Psoas muscle (tissue), 7 donors: ENCODE measurements at regions not wholly inside any gene's neighbourhood (a gene's known extent, or its start where the extent isn't known, plus 50 kb on each side); places are given as distances from the start of the nearest gene placed in this dataset.
"Not testable (repeated sequence)": the region's sequence is repeated elsewhere in the genome, so short reads cannot be mapped to it uniquely, and the experiment has no call there.

Source experiments
- ATAC-seq, 4 donors: fragments of 200-7000 bp; cut with Tn5 transposase; one replicate each; pipeline ENCODE4 v1.9.1; 2020; ENCODE audit warnings: moderate library complexity in 3 of 4, mild to moderate bottlenecking in 2 of 4
- DNase-seq, 2 donors: peaks; one replicate each; pipeline ENCODE4 v3.0.0-alpha.2; 2020
- H3K27ac ChIP-seq: fragments of 200-600 bp; one replicate; pipeline ENCODE4 v1.8.0; 2022
- H3K27me3 ChIP-seq, 3 donors: fragments of 200-600 bp in 1 of 3; one replicate each; pipeline versions ENCODE4 v1.6.1 to v1.8.0; 2013 to 2022; ENCODE audit warnings: low read length in 2 of 3, mild to moderate bottlenecking in 2 of 3, moderate library complexity in 1 of 3; ENCODE audit not compliant: insufficient read depth in 3 of 3
- H3K36me3 ChIP-seq, 2 donors: fragments of 200-600 bp in 1 of 2; one replicate each; pipeline versions ENCODE4 v1.6.1 to v1.8.0; 2013 to 2022; ENCODE audit warnings: low read depth in 1 of 2, mild to moderate bottlenecking in 1 of 2, moderate library complexity in 1 of 2; ENCODE audit not compliant: insufficient read depth in 1 of 2
- H3K4me1 ChIP-seq: fragments of 200-600 bp; one replicate; pipeline ENCODE4 v1.8.0; 2022
- H3K4me3 ChIP-seq: fragments of 200-600 bp; one replicate; pipeline ENCODE4 v1.8.0; 2022; ENCODE audit warnings: mild to moderate bottlenecking
- H3K9me3 ChIP-seq: fragments of 200-600 bp; one replicate; pipeline ENCODE4 v1.8.0; 2022
- WGBS, 3 donors: extraction: QIAGEN DNeasy Blood & Tissue Kit; methylation state at CpG; one replicate each; pipeline versions ENCODE4 v1.1.6 to v1.1.7; 2013; 5-methylcytosine and 5-hydroxymethylcytosine counted together
- intact Hi-C, 2 donors: fragments of 100-400 bp; cut with DNase I; formaldehyde crosslinking; loops; one replicate each; pipeline versions ENCODE4 v1.11.0 to v1.14.2; 2022
- TF ChIP-seq, protein P1 (sequence below): fragments of 200-600 bp; IDR thresholded peaks from one replicate; pipeline ENCODE4 v1.8.0; 2022; ENCODE audit warnings: antibody characterized with exemption
- donor health status: healthy with polysubstance abuse.
- donor health status: DM: no; HTN: no; CAD: no; lungs with moderate emphysema.
- donor health status: Bipolar disorder and iron deficiency.
- donor health status: healthy.
- donor health status: DM: yes; HTN: yes; CAD: no.
- donor health status: DM: no; HTN: no; CAD: no.
- donor health status: DM: yes; HTN: yes; CAD: no.

DNA sequence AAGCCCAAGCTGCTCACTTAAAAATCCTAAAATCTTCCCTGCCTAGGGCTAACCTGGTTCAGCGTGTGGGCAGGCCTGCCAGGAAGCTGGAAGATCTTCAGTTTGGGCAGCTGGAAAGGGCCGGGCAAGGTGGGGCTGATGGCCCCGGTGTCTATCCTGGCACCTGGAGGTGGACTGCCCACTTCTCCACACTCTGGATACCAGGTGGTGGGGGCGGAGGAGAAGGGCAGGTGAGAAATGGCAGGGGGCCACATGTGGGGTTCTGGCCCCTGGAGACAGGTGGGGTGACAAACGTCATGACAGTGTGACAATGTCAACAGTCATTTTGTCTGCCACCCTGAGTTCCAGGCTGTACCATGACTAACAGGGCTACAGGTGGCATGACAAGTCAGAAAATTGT is 78.5 kb upstream of the C16orf82 start:
- 66 to 68% (median 67%) methylated on average over 5 of the region's 5 CpGs for WGBS, 3 donors
- intact Hi-C loops, result no loop called here

DNA sequence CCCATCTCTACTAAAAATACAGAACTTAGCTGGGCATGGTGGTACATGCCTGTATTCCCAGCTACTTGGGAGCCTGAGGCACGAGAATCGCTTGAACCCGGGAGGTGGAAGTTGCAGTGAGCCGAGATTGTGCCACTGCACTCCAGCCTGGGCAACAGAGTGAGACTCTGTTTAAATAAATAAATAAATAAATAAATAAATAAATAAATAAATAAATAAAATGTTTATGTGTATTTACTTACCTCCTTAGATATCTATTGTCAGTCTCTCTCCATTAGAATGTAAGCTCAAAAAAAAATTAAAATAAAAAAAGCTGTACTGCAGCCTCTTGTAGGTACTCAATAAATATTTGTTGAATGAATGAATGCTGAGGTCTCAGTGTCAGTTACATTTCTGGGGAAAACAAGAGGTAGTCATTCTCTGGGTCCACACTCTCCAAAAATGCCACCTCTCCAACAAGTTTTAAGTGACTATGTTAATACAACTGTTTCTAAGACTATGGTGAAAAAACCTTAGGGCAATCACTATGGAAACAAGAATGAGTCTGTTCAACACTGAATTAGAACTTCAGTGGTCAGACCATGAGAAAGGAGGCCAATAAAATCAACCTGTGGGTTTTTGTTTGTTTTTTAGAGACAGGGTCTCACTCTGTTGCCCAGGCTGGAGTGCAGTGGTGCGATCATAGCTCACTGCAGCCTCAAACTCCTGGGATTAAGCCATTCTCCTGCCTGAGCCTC is 76.2 kb upstream of the C16orf82 start:
- DNase-seq, H3K4me3 ChIP-seq, H3K4me1 ChIP-seq, intact Hi-C loops, H3K27me3 ChIP-seq, ATAC-seq, H3K9me3 ChIP-seq, H3K36me3 ChIP-seq, H3K27ac ChIP-seq: not testable (repeated sequence)
- WGBS, 3 donors, result 89 to 94% (median 93%) methylated on average over 5 of the region's 5 CpGs

More for the DNA sequence above, 78.5 kb upstream of the C16orf82 start:
- no peak overlapping the region for H3K4me3 ChIP-seq
- ATAC-seq (no peak), DNase-seq (no peak)
- H3K36me3 ChIP-seq, result no peaks in the 10 kb centered on the region
- no peaks in the 10 kb centered on the region for H3K4me1 ChIP-seq
- H3K9me3 ChIP-seq, result no peaks in the 10 kb centered on the region
- no peak overlapping the region for H3K27ac ChIP-seq
- TF ChIP-seq, protein P1, sequence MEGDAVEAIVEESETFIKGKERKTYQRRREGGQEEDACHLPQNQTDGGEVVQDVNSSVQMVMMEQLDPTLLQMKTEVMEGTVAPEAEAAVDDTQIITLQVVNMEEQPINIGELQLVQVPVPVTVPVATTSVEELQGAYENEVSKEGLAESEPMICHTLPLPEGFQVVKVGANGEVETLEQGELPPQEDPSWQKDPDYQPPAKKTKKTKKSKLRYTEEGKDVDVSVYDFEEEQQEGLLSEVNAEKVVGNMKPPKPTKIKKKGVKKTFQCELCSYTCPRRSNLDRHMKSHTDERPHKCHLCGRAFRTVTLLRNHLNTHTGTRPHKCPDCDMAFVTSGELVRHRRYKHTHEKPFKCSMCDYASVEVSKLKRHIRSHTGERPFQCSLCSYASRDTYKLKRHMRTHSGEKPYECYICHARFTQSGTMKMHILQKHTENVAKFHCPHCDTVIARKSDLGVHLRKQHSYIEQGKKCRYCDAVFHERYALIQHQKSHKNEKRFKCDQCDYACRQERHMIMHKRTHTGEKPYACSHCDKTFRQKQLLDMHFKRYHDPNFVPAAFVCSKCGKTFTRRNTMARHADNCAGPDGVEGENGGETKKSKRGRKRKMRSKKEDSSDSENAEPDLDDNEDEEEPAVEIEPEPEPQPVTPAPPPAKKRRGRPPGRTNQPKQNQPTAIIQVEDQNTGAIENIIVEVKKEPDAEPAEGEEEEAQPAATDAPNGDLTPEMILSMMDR, result no peak
- no peaks in the 10 kb centered on the region for H3K27me3 ChIP-seq

DNA sequence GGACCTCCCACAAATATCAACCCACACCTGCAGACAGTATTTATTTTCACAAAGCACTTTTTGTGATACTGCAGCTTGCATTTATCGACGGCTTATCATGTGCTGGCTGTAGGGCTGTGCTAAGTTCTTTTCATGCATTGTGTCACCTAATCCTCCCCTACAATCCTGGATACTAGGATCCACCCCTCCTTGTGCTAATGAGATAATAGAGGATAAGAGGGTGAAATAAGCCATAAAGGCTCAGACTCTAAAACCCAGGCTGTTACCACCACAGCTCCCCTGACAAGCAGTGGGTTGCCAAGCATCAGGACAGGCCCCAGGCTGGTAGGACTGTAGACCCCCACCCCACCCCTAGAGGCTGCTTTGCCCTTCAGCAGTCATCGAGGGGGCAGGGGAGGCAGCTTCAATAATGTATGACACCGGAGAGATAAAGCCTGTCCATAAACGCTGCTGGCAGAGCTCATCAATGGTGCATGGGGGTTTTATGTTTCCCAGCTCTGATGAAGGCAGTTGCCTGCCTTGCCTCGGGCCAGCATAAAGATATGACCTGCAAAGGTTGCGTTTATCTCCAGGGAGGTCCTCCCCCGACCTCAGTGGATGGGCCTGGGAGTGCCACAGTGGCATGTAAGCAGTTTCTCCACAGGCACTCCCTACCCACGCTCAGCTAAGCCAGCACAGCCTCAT is 73.9 kb upstream of the C16orf82 start:
- ATAC-seq (no peak), DNase-seq (no peak)
- 38 to 48% (median 45%) methylated on average over 9 of the region's 9 CpGs for WGBS, 3 donors
- Histone ChIP-seq H3K36me3 (no peaks in the 10 kb centered on the region), H3K27ac (no peak overlapping the region), H3K4me1 (no peaks in the 10 kb centered on the region), H3K4me3 (no peak overlapping the region), H3K9me3 (no peaks in the 10 kb centered on the region), H3K27me3 (no peaks in the 10 kb centered on the region)
- intact Hi-C loops, result no loop called here
- TF ChIP-seq, protein P1, result no peak

DNA sequence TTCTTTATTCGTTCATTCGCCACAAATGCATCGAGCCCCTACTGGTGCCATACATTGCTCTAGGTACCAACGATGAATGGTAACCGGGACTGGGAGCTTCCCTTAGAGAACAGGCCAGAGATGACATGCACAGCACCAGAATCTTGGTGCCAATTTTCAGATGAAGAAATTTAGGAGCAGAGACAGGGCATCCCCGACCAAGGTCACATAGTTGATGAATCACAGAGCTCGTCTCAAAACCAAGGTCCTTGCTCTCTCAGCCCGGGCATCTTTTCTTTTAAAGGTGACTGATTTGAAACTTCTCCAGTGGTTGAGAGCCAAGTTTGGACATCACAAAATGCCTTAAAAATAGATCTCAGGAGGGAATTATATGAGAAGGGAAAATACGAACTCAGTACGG is 73.2 kb upstream of the C16orf82 start:
- ATAC-seq (no peak), DNase-seq (no peak)
- 49 to 68% (median 54%) methylated on average over 10 of the region's 10 CpGs for WGBS, 3 donors
- intact Hi-C loops, result no loop called here
- no peaks in the 10 kb centered on the region for H3K9me3 ChIP-seq
- H3K27ac ChIP-seq, result no peak overlapping the region
- peaks cover 0 to 1% (median 0%) of the 10 kb centered on the region in 3 donors for H3K27me3 ChIP-seq
- TF ChIP-seq, protein P1, result no peak
- H3K4me1 ChIP-seq, result no peaks in the 10 kb centered on the region
- H3K4me3 ChIP-seq, result no peak overlapping the region
- no peaks in the 10 kb centered on the region for H3K36me3 ChIP-seq

DNA sequence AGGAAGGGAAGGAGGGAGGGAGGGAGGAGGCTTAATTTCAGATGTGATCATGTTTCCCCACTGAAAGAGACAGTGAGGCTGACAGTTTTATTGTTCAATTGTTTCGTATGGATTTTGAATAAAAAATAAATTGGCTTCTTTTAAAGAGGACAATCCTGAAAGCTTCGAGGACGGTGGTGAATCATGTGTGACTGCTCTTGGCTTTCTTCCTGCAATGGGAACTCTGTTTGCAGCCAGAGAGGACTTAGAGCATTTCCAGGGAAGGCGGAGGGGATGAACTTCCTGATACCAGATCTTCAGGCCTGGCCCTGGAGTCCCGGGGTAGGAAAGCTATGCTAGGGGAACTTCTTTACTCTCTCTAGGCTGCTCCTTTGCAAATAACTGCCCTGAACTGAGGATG is 72.8 kb upstream of the C16orf82 start:
- WGBS, 3 donors, result 6 to 11% (median 7%) methylated on average over 5 of the region's 5 CpGs
- ATAC-seq, result no peak
- H3K4me3 ChIP-seq, result no peak overlapping the region
- H3K4me1 ChIP-seq, result no peaks in the 10 kb centered on the region
- H3K27me3 ChIP-seq, result peaks cover 0 to 1% (median 0%) of the 10 kb centered on the region in 3 donors
- no peaks in the 10 kb centered on the region for H3K36me3 ChIP-seq
- H3K27ac ChIP-seq, result no peak overlapping the region
- H3K9me3 ChIP-seq, result no peaks in the 10 kb centered on the region
- no peak for DNase-seq
- intact Hi-C loops, result no loop called here
- TF ChIP-seq, protein P1, result no peak
